Stimulated activated CD4-positive, alpha-beta T cell treated with anti-CD3 and anti-CD28 coated beads, Interleukin-2, amount 100 ng/mL, for 48 hours (primary cell): ENCODE measurements at regions not wholly inside any gene's neighbourhood (a gene's known extent, or its start where the extent isn't known, plus 50 kb on each side); places are given as distances from the start of the nearest gene placed in this dataset.
A peak's percentile ranks its signal among the peaks of the same experiment; 100 is the strongest.
"Not testable (repeated sequence)": the region's sequence is repeated elsewhere in the genome, so short reads cannot be mapped to it uniquely, and the experiment has no call there.

ENCODE experiments used
- DNase-seq, 2 donors: peaks; one replicate each; pipeline ENCODE4 v3.0.0-alpha.2; 2020

GRCh38 chrX:101823236-101823635 is 108.6 kb downstream of the ZMAT1 start:
- DNase-seq = no peak

- DNase-seq = not testable (repeated sequence)
Observed at GRCh38 chrX:101817739-101818138, 114.1 kb downstream of the ZMAT1 start.

DNA sequence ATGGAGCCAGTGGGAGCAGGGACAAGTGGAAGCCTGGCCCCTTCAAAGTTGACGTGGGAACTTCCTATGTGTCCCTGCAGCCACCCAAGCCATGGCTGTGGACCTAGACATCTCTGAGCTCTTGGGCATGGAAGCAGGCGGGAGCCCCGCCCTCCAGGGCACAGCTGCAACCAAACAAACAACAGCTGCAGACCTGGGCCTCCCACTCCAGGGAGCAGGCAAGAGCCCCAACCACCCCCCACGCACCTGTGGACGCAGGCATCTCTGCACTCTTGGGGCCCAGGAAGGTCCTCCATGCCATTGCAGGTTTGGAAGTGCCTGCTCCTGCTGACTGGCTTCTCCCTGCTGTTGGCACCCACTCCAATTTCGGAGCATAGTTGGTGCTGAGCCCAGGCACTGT is 118.6 kb downstream of the ZMAT1 start:
- DNase-seq = no peak

DNA sequence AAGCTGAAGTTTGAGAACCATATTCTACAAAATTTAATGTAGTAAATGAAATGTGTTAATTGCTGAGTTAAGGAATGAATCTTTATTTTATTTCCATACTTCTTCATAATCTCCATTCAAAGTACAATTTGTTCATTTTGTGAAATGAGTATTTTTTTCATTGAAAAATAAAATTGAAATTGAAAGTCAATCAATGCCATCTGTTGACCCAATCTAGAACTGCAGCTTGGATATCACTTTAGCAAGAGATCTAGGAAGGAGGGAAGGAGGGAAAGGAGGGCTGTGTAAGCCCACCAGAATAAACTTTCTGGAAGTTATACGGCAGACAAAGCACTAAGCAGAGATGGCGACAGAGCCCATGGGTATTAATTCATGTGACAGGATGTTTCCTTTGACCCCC is 128.4 kb downstream of the ZMAT1 start:
- DNase-seq = no peak

- DNase-seq = peak; percentile 80 to 82
Observed at GRCh38 chrX:101799387-101799786, 132.4 kb downstream of the ZMAT1 start.

DNA sequence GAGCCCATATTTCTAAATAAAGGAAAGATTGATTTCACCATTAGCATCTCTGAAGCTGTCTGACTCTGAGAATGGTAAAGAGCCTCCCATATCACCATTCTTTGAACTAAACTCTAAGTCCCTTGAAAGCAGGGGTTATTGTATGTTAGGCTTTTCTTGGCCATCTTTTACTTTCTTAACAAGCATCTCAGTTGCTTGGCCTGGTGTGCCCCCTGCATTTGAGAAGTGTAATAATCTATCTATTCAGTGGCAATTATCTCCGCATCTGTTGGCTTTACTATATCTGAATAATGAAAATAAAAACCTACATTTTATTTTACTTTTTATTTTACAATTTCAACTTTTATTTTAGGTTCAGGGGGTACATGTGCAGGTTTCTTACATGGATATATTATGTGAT is 128.3 kb upstream of the ARMCX2 start:
- DNase-seq = no peak

DNA sequence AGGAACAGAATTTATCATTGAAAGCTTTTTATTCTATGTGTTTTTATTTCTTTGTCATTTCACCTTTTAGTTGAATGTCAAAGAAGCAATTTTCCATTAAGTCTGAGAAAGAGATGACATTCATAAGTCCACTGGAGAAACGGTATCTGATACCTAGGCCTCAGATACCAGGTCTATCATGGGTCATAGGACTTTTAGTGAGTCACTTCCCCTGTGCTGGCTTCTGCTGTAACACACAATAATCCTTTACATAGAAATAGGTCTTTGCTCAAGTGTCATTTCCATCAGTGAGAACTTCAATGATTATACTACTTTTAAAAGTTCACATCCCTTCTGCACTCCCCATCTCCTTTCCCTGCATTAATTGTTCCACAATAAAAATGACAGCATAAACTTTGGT is 125.5 kb upstream of the ARMCX2 start:
- DNase-seq = no peak

DNA sequence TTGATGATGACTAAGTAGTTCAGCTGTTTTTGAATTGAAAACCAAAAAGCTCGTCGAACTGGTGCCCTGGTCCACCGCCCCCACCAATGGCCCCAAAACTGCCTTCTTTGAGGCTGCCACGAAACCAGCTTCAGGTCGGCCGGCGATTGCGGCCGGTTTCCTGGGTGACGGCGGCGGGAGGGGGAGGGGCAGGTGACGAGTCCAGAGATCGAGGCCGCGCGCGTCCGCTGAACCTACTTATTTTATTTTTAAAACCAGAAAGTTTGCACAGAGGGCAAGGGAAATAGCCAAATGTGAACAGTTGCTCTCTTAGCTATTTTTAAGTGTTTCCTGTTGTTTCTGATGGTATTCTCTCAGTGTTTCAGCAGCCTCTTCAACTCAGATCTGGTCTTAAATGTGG is 120.8 kb upstream of the ARMCX2 start:
- DNase-seq = not testable (repeated sequence)

DNA sequence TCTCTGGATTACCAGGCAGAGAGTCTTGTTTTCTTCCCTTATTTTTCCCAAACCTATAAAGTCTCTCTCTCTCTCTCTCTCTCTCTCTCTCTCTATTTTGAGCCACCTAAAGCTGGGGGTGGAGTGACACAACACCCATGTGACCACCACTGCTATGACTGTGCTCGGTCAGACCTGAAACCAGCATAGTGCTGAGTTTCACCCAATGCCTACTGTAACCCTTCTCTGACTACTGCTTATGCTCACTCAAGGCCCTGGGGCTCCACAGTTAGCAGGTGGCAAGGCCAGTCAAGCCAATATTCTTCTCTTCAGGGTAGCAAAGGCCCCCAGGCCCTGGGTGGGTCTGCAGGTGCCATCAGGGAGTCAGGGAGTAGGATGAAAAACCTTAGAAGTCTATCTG is 114.7 kb upstream of the ARMCX2 start:
- no peak for DNase-seq

GRCh38 chrX:101764538-101764937 is 104.9 kb upstream of the ARMCX2 start:
- DNase-seq = no peak

DNA sequence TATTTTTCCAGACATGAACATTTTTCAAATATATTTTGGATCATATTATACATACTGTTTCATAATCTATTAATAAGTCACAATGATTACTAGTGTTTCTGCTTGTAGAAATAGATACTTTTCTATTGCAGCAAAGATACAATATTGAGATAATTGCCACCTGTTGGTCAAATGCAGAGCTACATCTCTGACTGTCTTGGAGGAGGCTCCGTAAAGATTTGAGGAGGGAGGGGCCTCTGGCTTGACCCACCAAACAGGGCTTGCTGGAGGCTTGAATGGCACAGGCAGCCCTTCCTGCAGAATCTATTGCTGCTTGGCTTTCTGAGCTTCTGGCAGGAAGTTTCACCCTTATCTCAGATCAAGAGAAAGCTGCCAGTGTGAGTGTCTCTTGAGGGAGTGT is 99.3 kb upstream of the ARMCX2 start:
- peak; percentile 2 for DNase-seq

DNA sequence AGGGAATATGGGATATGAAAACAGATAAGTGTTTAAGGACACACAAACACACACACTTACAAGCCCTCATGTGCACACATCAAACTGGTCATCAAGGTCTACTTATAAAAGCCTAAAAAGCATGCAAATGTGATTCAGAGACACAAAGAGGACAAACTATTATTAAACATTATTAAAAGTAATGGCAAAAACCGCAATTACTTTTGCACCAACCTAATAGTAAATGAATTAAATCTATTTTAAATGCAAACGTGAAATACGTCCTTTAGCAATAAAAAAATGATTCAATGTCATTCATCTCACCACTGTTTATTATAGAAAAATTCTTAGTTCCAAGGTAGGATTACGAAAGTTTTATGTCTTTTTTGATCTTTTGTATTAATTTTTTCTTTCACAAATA is 91.1 kb upstream of the ARMCX2 start:
- no peak for DNase-seq

GRCh38 chrX:101749436-101749835 is 89.8 kb upstream of the ARMCX2 start:
- DNase-seq = no peak

- DNase-seq = no peak
Observed at GRCh38 chrX:101745046-101745445, 85.4 kb upstream of the ARMCX2 start.

DNA sequence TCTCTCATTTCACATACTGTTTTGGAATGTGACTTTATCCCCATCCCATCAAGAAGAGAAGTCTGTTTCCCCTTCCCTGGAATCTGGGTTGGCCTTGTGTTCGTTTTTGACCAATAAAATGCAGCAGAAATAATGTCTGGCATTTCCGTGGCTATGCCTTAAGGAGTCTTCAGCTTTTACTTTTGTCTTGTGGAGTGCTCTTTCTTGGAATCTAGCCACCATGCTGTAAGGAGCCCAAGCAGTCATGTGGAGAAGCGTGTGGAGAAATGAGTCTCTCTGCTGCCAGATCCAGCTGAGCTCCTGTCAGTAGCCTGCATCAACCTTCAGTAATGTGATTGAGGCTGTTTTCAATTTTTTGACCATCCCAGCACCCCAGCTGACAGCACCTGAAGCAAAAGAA is 84.4 kb upstream of the ARMCX2 start:
- DNase-seq = no peak

GRCh38 chrX:101740642-101741041 is 81.0 kb upstream of the ARMCX2 start:
- no peak for DNase-seq

GRCh38 chrX:101738867-101739266 is 79.2 kb upstream of the ARMCX2 start:
- DNase-seq = not testable (repeated sequence)

- not testable (repeated sequence) for DNase-seq
Observed at GRCh38 chrX:101738411-101738810, 78.8 kb upstream of the ARMCX2 start.

GRCh38 chrX:101736651-101737050 is 77.0 kb upstream of the ARMCX2 start:
- no peak for DNase-seq

DNA sequence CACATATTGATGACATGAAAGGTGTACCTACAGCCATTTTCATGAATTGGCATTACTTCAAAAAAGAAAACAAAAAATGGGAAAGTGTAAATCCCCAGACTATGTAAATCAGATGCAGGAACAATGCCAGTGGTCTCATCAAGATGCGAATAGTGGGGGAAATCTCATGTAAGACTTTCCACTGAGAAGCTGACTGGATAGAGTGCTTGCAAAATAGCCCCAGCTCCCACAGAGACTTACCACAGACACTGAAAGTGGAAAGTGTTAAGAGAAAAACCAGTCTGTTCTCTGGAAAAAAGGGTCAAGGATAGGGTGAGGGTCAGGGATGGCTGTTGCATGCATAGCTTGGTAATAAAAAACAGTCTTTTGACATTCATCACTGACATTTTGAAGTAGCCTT is 73.2 kb upstream of the ARMCX2 start:
- no peak for DNase-seq

DNA sequence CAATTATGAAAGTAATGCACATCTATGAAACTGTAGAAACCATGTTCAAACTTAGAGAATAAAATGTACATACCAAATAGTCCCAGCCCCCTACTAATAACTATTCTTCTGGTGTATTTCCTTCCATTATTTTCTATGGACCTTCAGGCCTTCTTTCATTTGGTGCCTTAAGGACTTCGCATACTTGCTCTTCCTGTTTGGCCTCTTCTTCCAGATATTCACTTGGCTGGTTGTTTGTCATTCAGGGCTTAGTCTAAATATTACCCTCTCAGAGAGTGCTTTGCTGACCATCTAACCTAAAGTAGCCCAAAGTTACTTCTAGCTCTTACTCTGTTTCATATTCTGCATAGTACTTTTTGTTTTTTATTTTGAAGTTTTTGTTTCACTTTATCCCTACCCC is 70.3 kb upstream of the ARMCX2 start:
- no peak for DNase-seq
